ENCODE measurements at regions not wholly inside any gene's neighbourhood (a gene's known extent, or its start where the extent isn't known, plus 50 kb on each side); places are given as distances from the start of the nearest gene placed in this dataset.

DNA sequence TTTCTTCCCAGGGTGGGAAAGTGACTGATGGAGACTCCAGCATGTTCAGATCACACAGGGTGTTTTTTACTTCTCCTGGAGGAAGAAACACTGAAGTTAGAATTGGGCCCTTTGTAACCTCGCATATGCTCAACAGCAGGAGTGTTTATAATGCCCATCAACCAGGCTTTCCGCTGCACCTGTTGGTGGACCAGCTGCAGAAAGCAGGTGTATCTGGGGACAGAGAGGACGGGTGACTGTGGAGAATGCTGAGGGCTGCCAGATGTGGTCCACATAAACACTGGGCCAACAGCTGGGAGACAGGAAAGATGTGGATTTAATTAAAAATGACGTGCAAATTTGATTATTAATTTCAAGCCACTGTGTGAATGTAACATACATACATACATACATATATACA is 335.5 kb upstream of the SPRED2 start:
- DNase-seq (no peak), ATAC-seq (ENCODE audit: insufficient read depth, low read depth) (no peak)
- H3K27me3 ChIP-seq (ENCODE audit: insufficient read depth, low read length, poor library complexity): peaks cover 6% of the 10 kb centered on the region
- H3K4me1 ChIP-seq (ENCODE audit: insufficient read depth, low read length): no peaks in the 10 kb centered on the region
- no peak overlapping the region for H3K27ac ChIP-seq (ENCODE audit: low read length)
- H4K20me1 ChIP-seq (ENCODE audit: insufficient read depth, low read length): no peaks in the 10 kb centered on the region
- no peak overlapping the region for H2AFZ ChIP-seq (ENCODE audit: low read depth, low read length)
- H3K4me2 ChIP-seq (ENCODE audit: insufficient read depth, low read length): no peak overlapping the region
- no peaks in the 10 kb centered on the region for H3K9me3 ChIP-seq (ENCODE audit: insufficient read depth, low read length, severe bottlenecking)
- H3K9ac ChIP-seq (ENCODE audit: low read depth, low read length): no peak overlapping the region
- H3K36me3 ChIP-seq (ENCODE audit: insufficient read depth, low read length): no peaks in the 10 kb centered on the region
- TF ChIP-seq EZH2 (IDR thresholded peaks at IDR 0.05; ENCODE audit: borderline replicate concordance, low read depth, low read length, severe bottlenecking): no peak
- TF ChIP-seq, protein P1, sequence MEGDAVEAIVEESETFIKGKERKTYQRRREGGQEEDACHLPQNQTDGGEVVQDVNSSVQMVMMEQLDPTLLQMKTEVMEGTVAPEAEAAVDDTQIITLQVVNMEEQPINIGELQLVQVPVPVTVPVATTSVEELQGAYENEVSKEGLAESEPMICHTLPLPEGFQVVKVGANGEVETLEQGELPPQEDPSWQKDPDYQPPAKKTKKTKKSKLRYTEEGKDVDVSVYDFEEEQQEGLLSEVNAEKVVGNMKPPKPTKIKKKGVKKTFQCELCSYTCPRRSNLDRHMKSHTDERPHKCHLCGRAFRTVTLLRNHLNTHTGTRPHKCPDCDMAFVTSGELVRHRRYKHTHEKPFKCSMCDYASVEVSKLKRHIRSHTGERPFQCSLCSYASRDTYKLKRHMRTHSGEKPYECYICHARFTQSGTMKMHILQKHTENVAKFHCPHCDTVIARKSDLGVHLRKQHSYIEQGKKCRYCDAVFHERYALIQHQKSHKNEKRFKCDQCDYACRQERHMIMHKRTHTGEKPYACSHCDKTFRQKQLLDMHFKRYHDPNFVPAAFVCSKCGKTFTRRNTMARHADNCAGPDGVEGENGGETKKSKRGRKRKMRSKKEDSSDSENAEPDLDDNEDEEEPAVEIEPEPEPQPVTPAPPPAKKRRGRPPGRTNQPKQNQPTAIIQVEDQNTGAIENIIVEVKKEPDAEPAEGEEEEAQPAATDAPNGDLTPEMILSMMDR (IDR thresholded peaks at IDR 0.05; ENCODE audit: borderline replicate concordance, extremely low read depth, low read length, poor library complexity, severe bottlenecking): no peak
- no peak overlapping the region for H3K4me3 ChIP-seq (ENCODE audit: low read depth in 1 of 2, low read length in 2 of 2)
- H3K79me2 ChIP-seq (ENCODE audit: insufficient read depth, low read length): no peaks in the 10 kb centered on the region

DNA sequence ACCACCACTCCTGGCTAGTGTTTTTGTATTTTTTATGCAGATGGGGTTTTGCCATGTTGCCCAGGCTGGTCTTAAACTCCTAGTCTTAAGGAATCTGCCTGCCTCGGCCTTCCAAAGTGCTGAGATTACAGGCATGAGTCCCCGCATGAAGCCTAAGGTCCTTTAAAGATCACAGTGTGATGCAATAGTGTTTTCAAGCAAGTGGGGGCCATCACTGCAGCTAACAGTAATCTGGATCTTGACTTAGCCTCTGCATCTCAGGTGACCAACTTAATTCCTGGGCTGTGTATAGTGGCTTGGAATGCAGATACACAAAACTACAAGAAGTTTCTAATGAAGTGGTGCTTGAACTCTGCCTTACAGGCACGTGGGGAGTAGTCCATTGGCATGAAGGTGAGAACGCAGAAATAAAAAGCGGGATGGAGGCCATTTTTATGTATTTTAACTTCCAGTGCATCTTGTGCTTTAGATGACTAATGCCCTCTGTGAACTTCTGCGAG is 334.4 kb upstream of the SPRED2 start:
- Histone ChIP-seq H3K27ac (ENCODE audit: low read length) (no peak overlapping the region), H3K4me3 (ENCODE audit: low read depth in 1 of 2, low read length in 2 of 2) (no peak overlapping the region), H4K20me1 (ENCODE audit: insufficient read depth, low read length) (no peaks in the 10 kb centered on the region), H3K4me1 (ENCODE audit: insufficient read depth, low read length) (no peaks in the 10 kb centered on the region), H3K79me2 (ENCODE audit: insufficient read depth, low read length) (no peaks in the 10 kb centered on the region), H3K36me3 (ENCODE audit: insufficient read depth, low read length) (no peaks in the 10 kb centered on the region), H3K27me3 (ENCODE audit: insufficient read depth, low read length, poor library complexity) (peaks cover 3% of the 10 kb centered on the region), H3K9me3 (ENCODE audit: insufficient read depth, low read length, severe bottlenecking) (no peaks in the 10 kb centered on the region), H3K9ac (ENCODE audit: low read depth, low read length) (no peak overlapping the region), H3K4me2 (ENCODE audit: insufficient read depth, low read length) (no peak overlapping the region), H2AFZ (ENCODE audit: low read depth, low read length) (no peak overlapping the region)
- TF ChIP-seq, protein P1 (IDR thresholded peaks at IDR 0.05; ENCODE audit: borderline replicate concordance, extremely low read depth, low read length, poor library complexity, severe bottlenecking): no peak
- TF ChIP-seq EZH2 (IDR thresholded peaks at IDR 0.05; ENCODE audit: borderline replicate concordance, low read depth, low read length, severe bottlenecking): no peak
- no peak for ATAC-seq (ENCODE audit: insufficient read depth, low read depth)
- DNase-seq: no peak

DNA sequence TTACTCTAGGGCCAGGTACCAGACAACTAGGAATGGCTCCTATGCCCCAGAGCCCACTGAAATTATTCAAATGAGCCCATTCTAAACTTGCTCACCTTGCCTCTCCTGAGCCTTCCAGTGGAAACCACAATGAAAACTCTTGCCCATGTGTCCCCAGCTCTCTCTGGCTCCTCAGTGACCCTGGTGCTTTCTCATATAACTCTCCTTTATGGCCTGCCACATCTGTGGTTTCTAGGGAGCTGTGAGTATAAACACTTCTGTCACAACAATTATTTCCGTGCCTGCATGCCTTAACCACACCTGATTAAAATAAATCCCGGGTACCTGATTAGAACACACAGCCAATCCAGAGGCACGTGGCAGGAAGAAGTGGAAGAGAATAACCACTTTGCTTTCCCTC is 333.0 kb upstream of the SPRED2 start:
- Histone ChIP-seq H4K20me1 (ENCODE audit: insufficient read depth, low read length) (no peaks in the 10 kb centered on the region), H3K79me2 (ENCODE audit: insufficient read depth, low read length) (no peaks in the 10 kb centered on the region), H3K27ac (ENCODE audit: low read length) (no peak overlapping the region), H3K4me3 (ENCODE audit: low read depth in 1 of 2, low read length in 2 of 2) (no peak overlapping the region), H3K4me1 (ENCODE audit: insufficient read depth, low read length) (no peaks in the 10 kb centered on the region), H3K9ac (ENCODE audit: low read depth, low read length) (no peak overlapping the region), H3K36me3 (ENCODE audit: insufficient read depth, low read length) (no peaks in the 10 kb centered on the region), H2AFZ (ENCODE audit: low read depth, low read length) (no peak overlapping the region), H3K9me3 (ENCODE audit: insufficient read depth, low read length, severe bottlenecking) (no peaks in the 10 kb centered on the region), H3K4me2 (ENCODE audit: insufficient read depth, low read length) (no peak overlapping the region), H3K27me3 (ENCODE audit: insufficient read depth, low read length, poor library complexity) (no peaks in the 10 kb centered on the region)
- no peak for ATAC-seq (ENCODE audit: insufficient read depth, low read depth)
- TF ChIP-seq, protein P1 (IDR thresholded peaks at IDR 0.05; ENCODE audit: borderline replicate concordance, extremely low read depth, low read length, poor library complexity, severe bottlenecking): no peak
- TF ChIP-seq EZH2 (IDR thresholded peaks at IDR 0.05; ENCODE audit: borderline replicate concordance, low read depth, low read length, severe bottlenecking): no peak
- no peak for DNase-seq

DNA sequence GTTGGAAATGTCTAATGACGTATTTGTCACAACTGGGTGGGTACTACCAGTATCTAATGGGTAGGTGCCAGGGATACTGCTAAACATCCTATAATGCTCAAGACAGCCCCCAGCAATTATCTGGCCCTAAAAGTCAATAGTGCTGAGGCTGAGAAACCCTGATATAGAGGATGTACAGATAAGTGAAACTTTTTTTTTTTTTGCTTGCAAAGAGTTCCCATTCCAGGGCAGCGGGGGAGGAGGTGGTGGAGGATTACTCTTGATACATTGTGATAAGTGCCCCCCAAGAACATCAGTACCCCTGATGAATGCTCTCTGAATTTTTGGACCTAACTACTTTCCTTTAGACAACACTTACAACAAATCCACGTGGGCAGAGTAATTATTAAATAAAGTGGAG is 329.7 kb upstream of the SPRED2 start:
- Histone ChIP-seq H3K9ac (ENCODE audit: low read depth, low read length) (no peak overlapping the region), H2AFZ (ENCODE audit: low read depth, low read length) (no peak overlapping the region), H3K4me2 (ENCODE audit: insufficient read depth, low read length) (no peak overlapping the region), H4K20me1 (ENCODE audit: insufficient read depth, low read length) (no peaks in the 10 kb centered on the region), H3K9me3 (ENCODE audit: insufficient read depth, low read length, severe bottlenecking) (no peaks in the 10 kb centered on the region), H3K27ac (ENCODE audit: low read length) (no peak overlapping the region), H3K4me3 (ENCODE audit: low read depth in 1 of 2, low read length in 2 of 2) (no peak overlapping the region), H3K79me2 (ENCODE audit: insufficient read depth, low read length) (no peaks in the 10 kb centered on the region), H3K36me3 (ENCODE audit: insufficient read depth, low read length) (no peaks in the 10 kb centered on the region), H3K27me3 (ENCODE audit: insufficient read depth, low read length, poor library complexity) (no peaks in the 10 kb centered on the region), H3K4me1 (ENCODE audit: insufficient read depth, low read length) (no peaks in the 10 kb centered on the region)
- ATAC-seq (ENCODE audit: insufficient read depth, low read depth): no peak
- no peak for DNase-seq
- TF ChIP-seq, protein P1 (IDR thresholded peaks at IDR 0.05; ENCODE audit: borderline replicate concordance, extremely low read depth, low read length, poor library complexity, severe bottlenecking): no peak
- TF ChIP-seq EZH2 (IDR thresholded peaks at IDR 0.05; ENCODE audit: borderline replicate concordance, low read depth, low read length, severe bottlenecking): no peak
